Right lobe of liver (tissue), 6 donors: ENCODE measurements at regions not wholly inside any gene's neighbourhood (a gene's known extent, or its start where the extent isn't known, plus 50 kb on each side); places are given as distances from the start of the nearest gene placed in this dataset.
A peak's percentile ranks its signal among the peaks of the same experiment; 100 is the strongest.
"Not testable (repeated sequence)": the region's sequence is repeated elsewhere in the genome, so short reads cannot be mapped to it uniquely, and the experiment has no call there.

ENCODE experiments used
- ATAC-seq, 4 donors: fragments of 200-7000 bp; cut with Tn5 transposase; one replicate each; pipeline ENCODE4 v1.9.1; 2020; ENCODE audit warnings: mild to moderate bottlenecking in 4 of 4, moderate library complexity in 4 of 4
- DNase-seq, 3 donors: peaks; one replicate each; pipeline ENCODE4 v3.0.0-alpha.2; 2020
- H3K27ac ChIP-seq, 3 donors: fragments of 200-600 bp; one replicate each; pipeline ENCODE4 v1.8.0; 2022
- H3K27me3 ChIP-seq, 2 donors: fragments of 200-600 bp; one replicate each; pipeline ENCODE4 v1.8.0; 2022
- H3K36me3 ChIP-seq, 4 donors: fragments of 200-600 bp; sonication (generic) in 1 of 4; one replicate each; pipeline versions ENCODE4 v1.5.1 to v1.8.0; 2017 to 2022; ENCODE audit warnings: control low read depth in 1 of 4
- H3K4me1 ChIP-seq, 4 donors: fragments of 200-600 bp; sonication (generic) in 1 of 4; one replicate each; pipeline versions ENCODE4 v1.5.1 to v1.8.0; 2017 to 2022; ENCODE audit warnings: control low read depth in 1 of 4
- H3K4me3 ChIP-seq, 3 donors: fragments of 200-600 bp; one replicate each; pipeline ENCODE4 v1.8.0; 2022
- H3K9me3 ChIP-seq, 4 donors: fragments of 200-600 bp; sonication (generic) in 1 of 4; one replicate each; pipeline versions ENCODE4 v1.5.1 to v1.8.0; 2017 to 2022; ENCODE audit warnings: control low read depth in 1 of 4
- POLR2A ChIP-seq: fragments of 450-650 bp; IDR thresholded peaks from one replicate; pipeline ENCODE4 v1.6.1; 2017; ENCODE audit warnings: antibody characterized with exemption, mild to moderate bottlenecking
- WGBS: methylation state at CpG from one replicate; pipeline ENCODE4 v1.1.6; 2018; ENCODE audit warnings: low coverage, low lambda C conversion rate; ENCODE audit not compliant: insufficient coverage; ENCODE audit errors: missing lambda C conversion rate; 5-methylcytosine and 5-hydroxymethylcytosine counted together
- intact Hi-C, 2 donors: fragments of 100-400 bp; cut with DNase I; formaldehyde crosslinking; loops; one replicate each; pipeline versions ENCODE4 v1.11.2 to v1.14.1; 2022
- TF ChIP-seq, protein P1 (sequence below), 4 donors: fragments of 200-600 bp in 3 of 4; fragments of 450-650 bp in 1 of 4; IDR thresholded peaks; one replicate each; pipeline versions ENCODE4 v1.5.1 to v1.8.0; 2016 to 2022; ENCODE audit warnings: antibody characterized with exemption in 4 of 4, mild to moderate bottlenecking in 2 of 4
- donor health status: DM: no; HTN: yes; CAD: no.
- donor health status: DM: no; HTN: no; CAD: no.
- donor health status: DM: no; HTN: no; CAD: no.
- donor health status: DM: no; HTN: yes; CAD: no.
- donor health status: DM: no; HTN: yes; CAD: no.

DNA sequence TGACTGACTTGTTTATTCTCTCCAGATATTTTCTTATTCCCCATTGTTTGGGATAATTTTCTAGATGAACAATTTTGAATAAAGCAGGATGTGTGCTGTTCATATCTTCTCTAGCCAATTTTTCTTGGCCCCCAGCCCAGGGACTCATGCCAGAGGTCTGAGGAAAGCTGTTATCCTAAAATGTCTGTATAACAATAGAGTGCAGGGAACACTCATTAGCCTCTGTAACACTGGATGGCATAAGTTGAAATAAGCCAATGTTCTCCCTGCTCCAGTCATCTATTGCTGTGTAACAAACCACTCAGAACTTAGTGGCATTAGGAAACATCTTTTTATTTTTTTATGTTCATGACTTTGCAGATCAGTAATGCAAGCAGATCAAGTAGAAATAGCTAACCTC lies 121.7 kb upstream of the TRIM24 start:
- no peak overlapping the region for H3K4me3 ChIP-seq
- intact Hi-C loops: no loop called here
- ATAC-seq: peak; percentile 77 to 95 (median 87)

DNA sequence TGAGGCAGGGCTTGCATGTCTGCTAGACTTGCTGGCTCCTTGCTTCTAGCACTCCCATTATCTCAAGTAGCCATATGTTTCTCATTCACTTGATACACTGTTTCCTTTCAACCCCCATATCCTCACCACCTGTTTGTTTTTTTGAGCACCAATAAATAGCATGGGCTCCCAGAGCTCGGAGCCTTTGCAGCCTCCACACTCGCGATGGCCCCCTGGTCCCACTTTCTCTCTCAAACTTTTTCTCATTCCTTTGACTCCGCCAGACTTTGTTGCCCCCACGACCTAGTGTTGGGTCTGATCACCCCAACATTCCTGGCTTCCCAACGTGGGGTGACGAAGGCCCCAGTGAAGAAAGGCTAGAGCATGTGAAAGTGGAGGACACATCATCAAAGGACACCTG lies 120.8 kb upstream of the TRIM24 start:
- DNase-seq, H3K27me3 ChIP-seq, H3K36me3 ChIP-seq, H3K4me3 ChIP-seq, H3K9me3 ChIP-seq, ATAC-seq, H3K4me1 ChIP-seq, intact Hi-C loops, H3K27ac ChIP-seq: not testable (repeated sequence)
- 90% methylated on average over 6 of the region's 7 CpGs for WGBS

More for the DNA sequence above, 121.7 kb upstream of the TRIM24 start:
- no peak for TF ChIP-seq POLR2A
- TF ChIP-seq, protein P1, sequence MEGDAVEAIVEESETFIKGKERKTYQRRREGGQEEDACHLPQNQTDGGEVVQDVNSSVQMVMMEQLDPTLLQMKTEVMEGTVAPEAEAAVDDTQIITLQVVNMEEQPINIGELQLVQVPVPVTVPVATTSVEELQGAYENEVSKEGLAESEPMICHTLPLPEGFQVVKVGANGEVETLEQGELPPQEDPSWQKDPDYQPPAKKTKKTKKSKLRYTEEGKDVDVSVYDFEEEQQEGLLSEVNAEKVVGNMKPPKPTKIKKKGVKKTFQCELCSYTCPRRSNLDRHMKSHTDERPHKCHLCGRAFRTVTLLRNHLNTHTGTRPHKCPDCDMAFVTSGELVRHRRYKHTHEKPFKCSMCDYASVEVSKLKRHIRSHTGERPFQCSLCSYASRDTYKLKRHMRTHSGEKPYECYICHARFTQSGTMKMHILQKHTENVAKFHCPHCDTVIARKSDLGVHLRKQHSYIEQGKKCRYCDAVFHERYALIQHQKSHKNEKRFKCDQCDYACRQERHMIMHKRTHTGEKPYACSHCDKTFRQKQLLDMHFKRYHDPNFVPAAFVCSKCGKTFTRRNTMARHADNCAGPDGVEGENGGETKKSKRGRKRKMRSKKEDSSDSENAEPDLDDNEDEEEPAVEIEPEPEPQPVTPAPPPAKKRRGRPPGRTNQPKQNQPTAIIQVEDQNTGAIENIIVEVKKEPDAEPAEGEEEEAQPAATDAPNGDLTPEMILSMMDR (IDR thresholded peaks at IDR 0.05): no peak
- H3K4me1 ChIP-seq: no peaks in the 10 kb centered on the region
- no peak overlapping the region for H3K27ac ChIP-seq
- no peaks in the 10 kb centered on the region for H3K36me3 ChIP-seq
- H3K9me3 ChIP-seq: no peaks in the 10 kb centered on the region
- no peaks in the 10 kb centered on the region for H3K27me3 ChIP-seq
- DNase-seq: peak; percentile 63 to 76 (median 76)

DNA sequence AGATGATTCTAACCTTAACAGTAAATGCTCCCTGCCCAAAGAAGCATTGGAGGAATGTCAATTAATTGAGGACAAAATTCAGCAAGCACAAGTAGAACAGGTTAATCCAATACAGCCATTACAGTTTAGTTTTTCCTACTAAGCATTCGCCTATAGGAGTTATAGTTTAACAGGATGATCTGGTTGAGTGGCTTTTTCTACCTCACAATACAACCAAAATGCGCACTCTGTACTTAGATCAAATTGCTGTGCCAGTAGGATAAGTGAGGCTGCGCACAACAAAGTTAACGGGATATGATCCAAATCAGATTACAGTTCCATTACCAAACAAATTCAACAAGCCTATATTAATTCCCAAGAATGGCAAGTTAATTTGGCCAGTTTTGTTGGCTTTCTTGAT lies 117.1 kb upstream of the TRIM24 start:
- Histone ChIP-seq H3K36me3 (no peaks in the 10 kb centered on the region), H3K27ac (no peak overlapping the region), H3K9me3 (no peaks in the 10 kb centered on the region), H3K4me1 (no peaks in the 10 kb centered on the region), H3K27me3 (no peaks in the 10 kb centered on the region), H3K4me3 (no peak overlapping the region)
- peak in 1 of 4 donors; percentile 63 for ATAC-seq
- 81% methylated on average over 4 of the region's 4 CpGs for WGBS
- TF ChIP-seq POLR2A: no peak
- TF ChIP-seq, protein P1 (IDR thresholded peaks at IDR 0.05): no peak
- DNase-seq: no peak
- intact Hi-C loops: no loop called here

DNA sequence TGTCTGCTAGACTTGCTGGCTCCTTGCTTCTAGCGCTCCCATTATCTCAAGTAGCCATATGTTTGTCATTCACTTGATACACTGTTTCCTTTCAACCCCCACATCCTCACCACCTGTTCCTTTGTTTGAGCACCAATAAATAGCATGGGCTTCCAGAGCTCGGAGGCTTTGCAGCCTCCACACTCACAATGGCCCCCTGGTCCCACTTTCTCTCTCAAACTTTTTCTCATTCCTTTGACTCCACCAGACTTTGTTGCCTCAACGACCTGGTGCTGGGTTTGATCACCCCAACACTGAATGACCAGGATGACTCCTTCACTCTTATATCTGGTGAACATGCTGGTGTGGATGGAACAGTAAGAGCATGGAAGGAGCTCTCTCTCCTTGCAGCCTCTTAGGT lies 114.5 kb upstream of the TRIM24 start:
- TF ChIP-seq, protein P1 (IDR thresholded peaks at IDR 0.05): no peak
- TF ChIP-seq POLR2A: no peak
- Histone ChIP-seq H3K27me3 (no peaks in the 10 kb centered on the region), H3K4me1 (no peaks in the 10 kb centered on the region), H3K27ac (no peak overlapping the region), H3K36me3 (no peaks in the 10 kb centered on the region), H3K4me3 (no peak overlapping the region), H3K9me3 (peaks cover 0 to under 1% (median 0%) of the 10 kb centered on the region in 4 donors)
- ATAC-seq (no peak), DNase-seq (no peak)
- 0% methylated on average over 1 of the region's 3 CpGs for WGBS
- intact Hi-C loops: no loop called here

DNA sequence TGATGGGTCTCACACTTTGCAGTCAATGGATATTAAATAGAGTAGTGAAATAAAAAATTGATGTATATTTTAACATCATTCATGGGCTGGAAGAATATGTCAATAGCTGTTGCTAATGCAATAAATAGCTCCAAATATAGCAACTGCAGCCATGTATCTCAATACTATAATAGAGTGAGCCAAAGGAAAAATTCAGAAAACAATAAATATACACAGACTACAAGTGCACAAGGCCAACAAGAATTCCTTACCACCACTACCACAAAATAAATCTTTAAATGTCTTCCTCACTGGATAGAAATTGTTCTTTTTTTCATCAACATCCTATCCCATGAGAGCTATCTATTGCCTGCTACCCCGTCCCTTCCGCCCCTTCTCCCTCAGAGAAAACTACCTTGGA lies 113.1 kb upstream of the TRIM24 start:
- no peaks in the 10 kb centered on the region for H3K27me3 ChIP-seq
- DNase-seq (no peak), ATAC-seq (no peak)
- no peaks in the 10 kb centered on the region for H3K4me1 ChIP-seq
- no peak overlapping the region for H3K27ac ChIP-seq
- intact Hi-C loops: no loop called here
- H3K36me3 ChIP-seq: no peaks in the 10 kb centered on the region
- TF ChIP-seq, protein P1 (IDR thresholded peaks at IDR 0.05): no peak
- TF ChIP-seq POLR2A: no peak
- 100% methylated on average over 2 of the region's 2 CpGs for WGBS
- H3K4me3 ChIP-seq: no peak overlapping the region
- peaks cover 0 to 6% (median 0%) of the 10 kb centered on the region in 4 donors for H3K9me3 ChIP-seq
